Duodenal mucosa (tissue), 2 donors: ENCODE measurements at regions not wholly inside any gene's neighbourhood (a gene's known extent, or its start where the extent isn't known, plus 50 kb on each side); places are given as distances from the start of the nearest gene placed in this dataset.
"Not testable (repeated sequence)": the region's sequence is repeated elsewhere in the genome, so short reads cannot be mapped to it uniquely, and the experiment has no call there.

Experiments
- H3K27ac ChIP-seq: one replicate; pipeline ENCODE4 v1.7.0; 2013; ENCODE audit warnings: low read depth, low read length
- H3K27me3 ChIP-seq, 2 donors: one replicate each; pipeline ENCODE4 v1.7.0; 2013; ENCODE audit warnings: low read length in 2 of 2, control low read depth in 1 of 2; ENCODE audit not compliant: insufficient read depth in 2 of 2, control insufficient read depth in 1 of 2
- H3K36me3 ChIP-seq, 2 donors: one replicate each; pipeline ENCODE4 v1.7.0; 2013; ENCODE audit warnings: low read length in 2 of 2, control low read depth in 1 of 2; ENCODE audit not compliant: insufficient read depth in 2 of 2, control insufficient read depth in 1 of 2
- H3K4me1 ChIP-seq, 2 donors: one replicate each; pipeline ENCODE4 v1.7.0; 2013; ENCODE audit warnings: low read length in 2 of 2, control low read depth in 1 of 2; ENCODE audit not compliant: insufficient read depth in 2 of 2, control insufficient read depth in 1 of 2
- H3K4me3 ChIP-seq, 2 donors: one replicate each; pipeline ENCODE4 v1.7.0; 2013; ENCODE audit warnings: low read length in 2 of 2, low read depth in 1 of 2
- H3K9ac ChIP-seq, 2 donors: one replicate each; pipeline ENCODE4 v1.7.0; 2013; ENCODE audit warnings: low read length in 2 of 2, low read depth in 1 of 2
- H3K9me3 ChIP-seq, 2 donors: one replicate each; pipeline ENCODE4 v1.7.0; 2013; ENCODE audit warnings: low read length in 2 of 2, control low read depth in 1 of 2; ENCODE audit not compliant: control insufficient read depth in 1 of 2

GRCh38 chr6:114651611-114652010, 308.8 kb upstream of the HS3ST5 start:
- Histone ChIP-seq H3K4me1 (no peaks in the 10 kb centered on the region), H3K4me3 (no peak overlapping the region), H3K9me3 (no peaks in the 10 kb centered on the region), H3K27ac (no peak overlapping the region), H3K9ac (no peak overlapping the region), H3K27me3 (no peaks in the 10 kb centered on the region), H3K36me3 (no peaks in the 10 kb centered on the region)

- Histone ChIP-seq H3K9me3 (no peaks in the 10 kb centered on the region), H3K36me3 (no peaks in the 10 kb centered on the region), H3K27me3 (no peaks in the 10 kb centered on the region)
Observed at GRCh38 chr6:114650891-114651290, 308.1 kb upstream of the HS3ST5 start.

GRCh38 chr6:114649298-114649697, 306.5 kb upstream of the HS3ST5 start:
- no peaks in the 10 kb centered on the region for H3K27me3 ChIP-seq
- H3K27ac ChIP-seq = no peak overlapping the region
- no peaks in the 10 kb centered on the region for H3K36me3 ChIP-seq
- H3K9ac ChIP-seq = no peak overlapping the region
- H3K4me3 ChIP-seq = no peak overlapping the region
- no peaks in the 10 kb centered on the region for H3K9me3 ChIP-seq
- H3K4me1 ChIP-seq = no peaks in the 10 kb centered on the region

More at GRCh38 chr6:114650891-114651290, 308.1 kb upstream of the HS3ST5 start:
- Histone ChIP-seq H3K4me1 (no peaks in the 10 kb centered on the region), H3K27ac (no peak overlapping the region), H3K9ac (no peak overlapping the region), H3K4me3 (no peak overlapping the region)

- Histone ChIP-seq H3K9me3 (no peaks in the 10 kb centered on the region), H3K27ac (no peak overlapping the region), H3K27me3 (no peaks in the 10 kb centered on the region), H3K4me1 (no peaks in the 10 kb centered on the region), H3K4me3 (no peak overlapping the region), H3K36me3 (no peaks in the 10 kb centered on the region), H3K9ac (no peak overlapping the region)
Observed at GRCh38 chr6:114648847-114649246, 306.0 kb upstream of the HS3ST5 start.

- Histone ChIP-seq H3K27me3 (no peaks in the 10 kb centered on the region), H3K4me1 (no peaks in the 10 kb centered on the region), H3K9me3 (no peaks in the 10 kb centered on the region), H3K36me3 (no peaks in the 10 kb centered on the region), H3K4me3 (no peak overlapping the region), H3K27ac (no peak overlapping the region), H3K9ac (no peak overlapping the region)
Observed at GRCh38 chr6:114638341-114638740, 295.5 kb upstream of the HS3ST5 start.

- H3K9ac ChIP-seq = no peak overlapping the region
Observed at GRCh38 chr6:114634016-114634415, 291.2 kb upstream of the HS3ST5 start.

GRCh38 chr6:114626226-114626625, 283.4 kb upstream of the HS3ST5 start:
- H3K27me3 ChIP-seq, H3K36me3 ChIP-seq, H3K4me3 ChIP-seq, H3K4me1 ChIP-seq, H3K27ac ChIP-seq, H3K9ac ChIP-seq, H3K9me3 ChIP-seq: not testable (repeated sequence)

More at GRCh38 chr6:114634016-114634415, 291.2 kb upstream of the HS3ST5 start:
- Histone ChIP-seq H3K27ac (no peak overlapping the region), H3K36me3 (no peaks in the 10 kb centered on the region), H3K9me3 (no peaks in the 10 kb centered on the region), H3K4me1 (no peaks in the 10 kb centered on the region), H3K4me3 (no peak overlapping the region), H3K27me3 (no peaks in the 10 kb centered on the region)

GRCh38 chr6:114619621-114620200, 276.9 kb upstream of the HS3ST5 start:
- Histone ChIP-seq H3K36me3 (no peaks in the 10 kb centered on the region), H3K9me3 (no peaks in the 10 kb centered on the region), H3K4me1 (no peaks in the 10 kb centered on the region), H3K4me3 (no peak overlapping the region), H3K9ac (no peak overlapping the region), H3K27ac (no peak overlapping the region), H3K27me3 (no peaks in the 10 kb centered on the region)

GRCh38 chr6:114611696-114612095, 268.9 kb upstream of the HS3ST5 start:
- Histone ChIP-seq H3K36me3 (no peaks in the 10 kb centered on the region), H3K27me3 (no peaks in the 10 kb centered on the region), H3K4me3 (no peak overlapping the region), H3K27ac (no peak overlapping the region), H3K9ac (no peak overlapping the region), H3K4me1 (no peaks in the 10 kb centered on the region), H3K9me3 (no peaks in the 10 kb centered on the region)

- Histone ChIP-seq H3K4me3 (no peak overlapping the region), H3K27me3 (no peaks in the 10 kb centered on the region), H3K9me3 (no peaks in the 10 kb centered on the region), H3K9ac (no peak overlapping the region), H3K27ac (no peak overlapping the region), H3K4me1 (no peaks in the 10 kb centered on the region), H3K36me3 (no peaks in the 10 kb centered on the region)
Observed at GRCh38 chr6:114608091-114608490, 265.3 kb upstream of the HS3ST5 start.

GRCh38 chr6:114605656-114606055, 262.8 kb upstream of the HS3ST5 start:
- H3K36me3 ChIP-seq = no peaks in the 10 kb centered on the region
- no peak overlapping the region for H3K4me3 ChIP-seq
- no peaks in the 10 kb centered on the region for H3K9me3 ChIP-seq
- no peak overlapping the region for H3K27ac ChIP-seq
- no peak overlapping the region for H3K9ac ChIP-seq
- H3K27me3 ChIP-seq = no peaks in the 10 kb centered on the region
- H3K4me1 ChIP-seq = no peaks in the 10 kb centered on the region
